Esophagus squamous epithelium (tissue), 5 donors: ENCODE measurements at regions not wholly inside any gene's neighbourhood (a gene's known extent, or its start where the extent isn't known, plus 50 kb on each side); places are given as distances from the start of the nearest gene placed in this dataset.

ENCODE experiments used
- DNase-seq: peaks from one replicate; lab custom pipeline; 2025; lab: John Stamatoyannopoulos, UW
- H3K27ac ChIP-seq, 4 donors: fragments of 200-600 bp; sonication (generic); one replicate each; pipeline ENCODE4 v1.5.1; 2016 to 2019; ENCODE audit warnings: mild to moderate bottlenecking in 1 of 4
- H3K27me3 ChIP-seq, 4 donors: fragments of 200-600 bp; sonication (generic); 1 replicate in 3 of 4; 2 replicates in 1 of 4; pipeline versions ENCODE4 v1.5.1 to v1.6.0; 2017 to 2021; ENCODE audit warnings: antibody characterized with exemption in 1 of 4
- H3K36me3 ChIP-seq, 3 donors: fragments of 200-600 bp; sonication (generic); one replicate each; pipeline ENCODE4 v1.5.1; 2016 to 2019
- H3K4me1 ChIP-seq, 3 donors: fragments of 200-600 bp; sonication (generic); one replicate each; pipeline ENCODE4 v1.5.1; 2017 to 2019
- H3K4me3 ChIP-seq, 4 donors: fragments of 200-600 bp; sonication (generic); 1 replicate in 3 of 4; 2 replicates in 1 of 4; pipeline ENCODE4 v1.5.1; 2016 to 2019; ENCODE audit warnings: mild to moderate bottlenecking in 2 of 4, moderate library complexity in 1 of 4
- H3K9me3 ChIP-seq, 3 donors: fragments of 200-600 bp; sonication (generic); one replicate each; pipeline ENCODE4 v1.5.1; 2016 to 2019
- POLR2A ChIP-seq, 4 donors: fragments of 450-650 bp; IDR thresholded peaks; one replicate each; pipeline ENCODE4 v1.6.1; 2017; ENCODE audit warnings: antibody characterized with exemption in 4 of 4, mild to moderate bottlenecking in 4 of 4, moderate library complexity in 3 of 4
- WGBS, 2 donors: methylation state at CpG; one replicate each; pipeline ENCODE4 v1.1.5; 2018; 5-methylcytosine and 5-hydroxymethylcytosine counted together
- intact Hi-C: fragments of 100-400 bp; cut with DNase I; formaldehyde crosslinking; loops from one replicate; pipeline ENCODE4 v1.15.0; 2022
- TF ChIP-seq, protein P1 (sequence below), 6 experiments: fragments of 450-650 bp in 4 of 6; fragments of 200-600 bp in 2 of 6; sonication (generic) in 2 of 6; IDR thresholded peaks; one replicate each; pipeline ENCODE4 v1.5.1; 2016 to 2019; ENCODE audit warnings: antibody characterized with exemption in 6 of 6, mild to moderate bottlenecking in 4 of 6, moderate library complexity in 4 of 6
- donor health status: DM: yes; HTN: yes; CAD: no.

- H3K4me3 ChIP-seq = no peak overlapping the region
- DNase-seq = no peak
- H3K36me3 ChIP-seq = no peaks in the 10 kb centered on the region
- intact Hi-C loops = no loop called here
- H3K27ac ChIP-seq = no peak overlapping the region
- no peaks in the 10 kb centered on the region for H3K27me3 ChIP-seq
- no peaks in the 10 kb centered on the region for H3K4me1 ChIP-seq
- H3K9me3 ChIP-seq = no peaks in the 10 kb centered on the region
- TF ChIP-seq, protein P1, sequence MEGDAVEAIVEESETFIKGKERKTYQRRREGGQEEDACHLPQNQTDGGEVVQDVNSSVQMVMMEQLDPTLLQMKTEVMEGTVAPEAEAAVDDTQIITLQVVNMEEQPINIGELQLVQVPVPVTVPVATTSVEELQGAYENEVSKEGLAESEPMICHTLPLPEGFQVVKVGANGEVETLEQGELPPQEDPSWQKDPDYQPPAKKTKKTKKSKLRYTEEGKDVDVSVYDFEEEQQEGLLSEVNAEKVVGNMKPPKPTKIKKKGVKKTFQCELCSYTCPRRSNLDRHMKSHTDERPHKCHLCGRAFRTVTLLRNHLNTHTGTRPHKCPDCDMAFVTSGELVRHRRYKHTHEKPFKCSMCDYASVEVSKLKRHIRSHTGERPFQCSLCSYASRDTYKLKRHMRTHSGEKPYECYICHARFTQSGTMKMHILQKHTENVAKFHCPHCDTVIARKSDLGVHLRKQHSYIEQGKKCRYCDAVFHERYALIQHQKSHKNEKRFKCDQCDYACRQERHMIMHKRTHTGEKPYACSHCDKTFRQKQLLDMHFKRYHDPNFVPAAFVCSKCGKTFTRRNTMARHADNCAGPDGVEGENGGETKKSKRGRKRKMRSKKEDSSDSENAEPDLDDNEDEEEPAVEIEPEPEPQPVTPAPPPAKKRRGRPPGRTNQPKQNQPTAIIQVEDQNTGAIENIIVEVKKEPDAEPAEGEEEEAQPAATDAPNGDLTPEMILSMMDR (IDR thresholded peaks at IDR 0.05) = no peak
- TF ChIP-seq POLR2A (IDR thresholded peaks at IDR 0.05) = no peak
- 29 to 32% methylated on average over 5 of the region's 5 CpGs for WGBS, 2 donors
Measured at GRCh38 chr6:84926189-84927155, 162.1 kb upstream of the TBX18 start.

- WGBS, 2 donors = 70 to 80% methylated on average over 1 of the region's 1 CpG
- no peak for DNase-seq
- Histone ChIP-seq H3K36me3 (no peaks in the 10 kb centered on the region), H3K27ac (no peak overlapping the region), H3K4me3 (no peak overlapping the region), H3K4me1 (no peaks in the 10 kb centered on the region), H3K27me3 (no peaks in the 10 kb centered on the region), H3K9me3 (no peaks in the 10 kb centered on the region)
- intact Hi-C loops = no loop called here
- no peak for TF ChIP-seq POLR2A (IDR thresholded peaks at IDR 0.05)
- TF ChIP-seq, protein P1 (IDR thresholded peaks at IDR 0.05) = no peak
Measured at GRCh38 chr6:84921891-84922290, 157.5 kb upstream of the TBX18 start.

GRCh38 chr6:84920021-84920420 lies 155.6 kb upstream of the TBX18 start:
- H3K36me3 ChIP-seq = no peaks in the 10 kb centered on the region
- 85 to 93% methylated on average over 1 of the region's 1 CpG for WGBS, 2 donors
- no peak overlapping the region for H3K4me3 ChIP-seq
- TF ChIP-seq, protein P1 (IDR thresholded peaks at IDR 0.05) = no peak
- TF ChIP-seq POLR2A (IDR thresholded peaks at IDR 0.05) = no peak
- H3K9me3 ChIP-seq = no peaks in the 10 kb centered on the region
- H3K27ac ChIP-seq = no peak overlapping the region
- no peaks in the 10 kb centered on the region for H3K27me3 ChIP-seq
- no peaks in the 10 kb centered on the region for H3K4me1 ChIP-seq
- intact Hi-C loops = no loop called here
- no peak for DNase-seq

DNA sequence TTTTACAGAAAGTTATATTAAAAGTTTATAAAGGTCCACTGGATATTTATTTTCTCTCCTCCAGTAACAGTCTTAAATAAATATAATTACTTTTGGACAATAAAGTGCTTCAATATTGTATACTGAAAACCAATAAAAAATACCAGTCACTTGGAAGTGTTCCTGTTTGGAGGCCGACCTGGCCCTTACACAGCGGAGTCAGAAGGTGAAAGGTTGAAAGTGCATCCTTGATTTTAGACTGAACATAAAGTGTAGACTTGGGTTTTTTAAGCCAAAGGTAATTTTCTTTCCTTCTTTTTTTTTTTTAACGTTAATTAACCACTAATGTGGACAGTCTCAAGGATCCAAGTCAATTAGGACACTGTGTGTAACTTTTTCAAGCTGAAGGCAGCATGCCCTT lies 152.3 kb upstream of the TBX18 start:
- TF ChIP-seq, protein P1 (IDR thresholded peaks at IDR 0.05) = no peak
- TF ChIP-seq POLR2A (IDR thresholded peaks at IDR 0.05) = no peak
- 61 to 69% methylated on average over 3 of the region's 3 CpGs for WGBS, 2 donors

More for the DNA sequence above, 152.3 kb upstream of the TBX18 start:
- H3K4me1 ChIP-seq = no peaks in the 10 kb centered on the region
- no peaks in the 10 kb centered on the region for H3K9me3 ChIP-seq
- H3K4me3 ChIP-seq = no peak overlapping the region
- DNase-seq = no peak
- H3K36me3 ChIP-seq = no peaks in the 10 kb centered on the region
- no peaks in the 10 kb centered on the region for H3K27me3 ChIP-seq
- intact Hi-C loops = no loop called here
- no peak overlapping the region for H3K27ac ChIP-seq
